ENCODE measurements at regions not wholly inside any gene's neighbourhood (a gene's known extent, or its start where the extent isn't known, plus 50 kb on each side); places are given as distances from the start of the nearest gene placed in this dataset.
"Not testable (repeated sequence)": the region's sequence is repeated elsewhere in the genome, so short reads cannot be mapped to it uniquely, and the experiment has no call there.

DNA sequence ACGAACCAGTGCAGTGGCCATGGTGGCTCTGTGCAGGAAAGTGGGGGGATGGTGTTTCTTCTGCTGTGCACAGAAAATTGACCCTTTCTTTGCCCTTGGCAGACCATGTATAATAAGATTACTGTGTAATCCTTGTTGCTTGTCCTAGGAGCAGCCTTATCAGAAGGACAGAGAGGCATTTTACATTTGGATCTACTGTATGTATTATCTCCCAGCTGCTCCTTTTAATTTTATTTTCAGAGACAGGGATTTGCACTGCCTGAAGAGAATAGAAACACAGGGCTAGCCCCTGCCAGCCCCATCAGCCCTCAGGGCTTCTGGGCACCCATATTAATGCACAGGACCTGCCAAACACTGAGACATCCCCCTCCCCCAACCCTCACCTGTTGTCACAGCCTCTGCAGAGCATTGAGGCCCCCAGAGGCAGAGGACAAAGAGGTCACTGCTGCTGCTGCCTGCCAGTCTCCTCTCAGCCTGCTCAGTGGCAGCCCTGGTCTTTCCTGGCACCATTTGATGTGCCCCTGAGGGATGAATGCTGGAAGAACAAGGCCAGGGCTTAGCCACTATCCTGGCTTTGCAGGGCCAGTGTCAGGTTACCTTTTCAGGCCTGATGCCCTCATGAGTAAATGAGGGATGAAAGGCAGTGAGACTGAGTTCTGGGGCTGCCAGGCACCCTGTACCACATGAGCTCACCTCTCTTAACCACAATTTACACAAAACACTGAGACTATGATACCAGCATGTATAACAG is 533.4 kb downstream of the NTRK3 start:
- DNase-seq, result no peak

DNA sequence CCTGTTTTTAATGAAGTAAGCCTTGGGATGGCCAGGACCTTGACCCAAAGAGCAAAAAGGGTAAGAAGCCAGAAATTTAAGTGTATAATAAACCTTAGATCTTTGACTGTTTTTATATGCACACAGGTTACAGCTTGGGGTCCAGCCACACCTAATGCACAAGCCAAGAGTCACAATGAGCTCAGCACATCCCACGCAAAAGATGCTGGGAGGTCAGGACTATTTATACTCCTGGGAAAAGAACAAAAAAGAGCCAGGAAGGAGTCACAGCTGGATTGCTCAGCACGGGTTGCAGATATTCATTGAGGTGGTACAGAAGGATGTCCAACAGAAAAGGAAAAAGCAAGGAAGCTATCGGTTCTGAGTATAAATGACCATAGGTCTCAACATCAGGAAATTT is 536.3 kb downstream of the NTRK3 start:
- no peak for DNase-seq

DNA sequence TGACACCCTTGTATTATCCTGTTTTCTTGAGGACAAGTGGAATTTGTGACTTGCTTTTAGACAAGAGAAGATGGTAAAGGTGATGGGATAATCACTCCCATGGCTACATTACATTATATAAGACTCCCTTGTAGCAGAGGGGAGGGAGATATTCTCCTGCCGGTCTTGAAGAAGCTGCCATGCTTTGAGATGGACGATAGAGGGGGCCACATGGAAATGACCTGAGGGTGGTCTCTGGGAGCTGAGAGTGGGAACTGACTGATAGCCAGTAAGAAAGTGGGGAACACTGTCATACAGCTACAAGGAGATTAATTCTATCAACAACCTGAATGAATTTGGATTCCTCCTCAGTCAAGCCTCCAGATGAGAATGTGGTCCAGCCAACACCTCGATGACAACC is 540.1 kb downstream of the NTRK3 start:
- no peak for DNase-seq

DNA sequence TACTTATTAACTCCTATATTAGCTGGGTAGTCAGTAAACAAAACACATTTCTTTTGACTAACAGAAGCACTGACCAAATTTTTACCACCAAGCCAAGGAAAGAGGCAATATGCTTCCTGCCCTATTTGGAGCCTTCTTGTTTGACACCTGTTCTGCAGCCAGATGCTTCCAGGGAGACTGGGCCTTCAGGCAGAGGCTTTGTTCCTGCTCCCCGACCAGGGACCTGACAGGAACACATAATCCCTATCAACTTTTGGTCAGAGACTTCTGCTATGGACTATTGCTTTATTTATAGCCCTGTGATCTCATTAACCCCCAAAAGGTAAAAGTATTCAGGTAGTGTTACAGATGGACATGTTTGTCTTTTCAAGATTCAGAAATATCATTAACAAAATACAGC is 541.3 kb downstream of the NTRK3 start:
- no peak for DNase-seq

DNA sequence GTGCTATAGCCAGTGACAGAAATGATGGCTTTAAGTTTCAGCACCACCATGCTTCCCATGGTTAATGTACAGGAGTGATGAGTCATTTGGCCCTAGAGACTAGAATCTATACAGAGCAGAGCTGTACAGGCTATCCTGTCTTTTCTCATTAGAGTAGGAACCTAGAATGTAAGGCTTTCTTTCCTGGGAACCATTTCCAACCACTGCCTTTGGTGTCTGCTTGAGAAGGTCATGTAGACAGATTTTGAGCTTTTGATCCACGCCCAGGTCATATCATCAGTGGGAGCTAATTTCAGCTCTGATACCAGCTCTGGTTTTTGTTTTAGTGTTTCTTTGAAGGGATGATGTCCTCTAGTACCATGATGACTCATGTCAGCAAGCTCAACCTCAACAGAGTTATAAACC is 543.1 kb downstream of the NTRK3 start:
- DNase-seq, result no peak

DNA sequence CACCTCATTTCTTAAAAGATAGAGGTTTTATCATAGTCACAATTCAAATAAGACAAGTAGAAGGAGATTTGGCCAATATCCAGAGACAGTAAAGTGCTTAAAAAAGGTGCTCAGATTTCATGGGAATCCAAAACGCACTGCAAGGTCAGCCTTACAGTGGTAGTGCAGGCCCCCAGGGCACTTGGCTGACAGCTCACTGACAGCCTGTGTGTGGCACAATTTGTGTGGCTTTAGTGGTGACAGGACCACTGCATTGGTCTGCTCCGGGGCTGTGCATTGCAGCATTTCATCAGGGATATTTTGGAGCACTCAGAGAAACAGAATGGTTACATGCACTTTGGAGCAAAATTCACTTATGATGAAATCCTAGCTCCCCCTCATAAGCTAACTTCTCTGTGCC is 544.3 kb downstream of the NTRK3 start:
- DNase-seq, result no peak

DNA sequence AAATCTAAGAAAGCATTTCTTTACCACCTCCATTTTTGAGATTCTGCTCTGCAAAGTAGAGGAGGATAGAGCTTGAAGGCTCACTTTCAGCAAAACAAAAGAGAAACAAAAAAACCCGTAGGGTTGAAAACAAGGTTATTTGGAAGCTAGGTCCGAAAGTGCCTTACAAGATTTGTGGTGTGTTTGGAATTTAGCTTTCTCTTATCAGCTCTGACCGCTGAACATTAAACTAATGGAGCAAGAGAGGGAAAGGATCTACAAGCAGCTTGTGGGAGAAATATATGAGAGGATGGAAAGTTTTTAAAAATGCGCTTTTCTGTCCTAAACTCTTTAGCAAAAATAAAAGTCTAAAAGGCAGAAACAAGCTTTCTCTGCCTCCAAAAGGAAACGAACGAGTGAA is 545.5 kb downstream of the NTRK3 start:
- no peak for DNase-seq

DNA sequence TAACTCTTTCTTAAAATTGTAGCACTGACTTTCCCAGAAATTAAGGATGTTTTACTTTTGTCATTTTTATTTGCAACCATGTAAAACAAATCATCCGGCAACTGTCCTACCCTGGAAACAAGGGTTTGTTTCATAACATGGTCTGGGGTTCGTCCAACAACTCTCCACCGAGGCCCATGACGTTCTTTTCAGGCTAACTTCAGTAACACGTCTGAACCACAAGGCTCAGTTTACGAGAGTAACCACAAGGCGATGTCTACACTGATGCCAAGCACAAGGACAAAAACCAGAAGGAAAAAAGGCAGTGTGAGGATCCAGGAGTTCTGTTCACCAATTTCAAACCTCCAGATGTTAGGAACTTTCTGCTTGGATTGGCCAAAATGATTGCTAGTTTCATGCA is 546.1 kb downstream of the NTRK3 start:
- no peak for DNase-seq

DNA sequence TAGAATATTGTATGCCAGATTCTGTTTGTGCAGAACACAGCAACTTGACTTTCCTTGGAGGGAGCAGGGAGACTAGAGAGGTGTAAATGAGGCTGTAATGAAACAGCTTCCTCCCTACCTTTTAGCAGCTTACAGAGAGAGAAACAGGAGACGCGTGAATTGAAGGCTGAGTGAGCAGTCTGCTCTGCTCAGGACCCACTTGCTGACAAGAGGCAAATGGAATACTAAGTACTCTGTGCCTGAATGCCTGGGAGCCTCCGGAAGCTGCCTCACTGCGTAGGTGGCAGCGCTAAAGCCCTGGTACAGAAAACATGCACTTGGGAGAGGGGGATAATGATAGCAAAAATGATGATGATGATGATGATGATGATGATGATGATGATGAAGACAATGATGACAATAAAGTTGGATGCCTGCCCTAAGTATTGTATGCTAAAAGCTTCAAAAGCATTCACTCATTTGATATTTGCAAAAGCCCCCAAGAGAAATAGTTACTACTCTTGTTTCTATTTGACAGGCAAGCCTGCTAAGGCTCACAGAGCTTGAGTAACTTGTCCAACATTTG is 548.9 kb downstream of the NTRK3 start:
- DNase-seq, result no peak

DNA sequence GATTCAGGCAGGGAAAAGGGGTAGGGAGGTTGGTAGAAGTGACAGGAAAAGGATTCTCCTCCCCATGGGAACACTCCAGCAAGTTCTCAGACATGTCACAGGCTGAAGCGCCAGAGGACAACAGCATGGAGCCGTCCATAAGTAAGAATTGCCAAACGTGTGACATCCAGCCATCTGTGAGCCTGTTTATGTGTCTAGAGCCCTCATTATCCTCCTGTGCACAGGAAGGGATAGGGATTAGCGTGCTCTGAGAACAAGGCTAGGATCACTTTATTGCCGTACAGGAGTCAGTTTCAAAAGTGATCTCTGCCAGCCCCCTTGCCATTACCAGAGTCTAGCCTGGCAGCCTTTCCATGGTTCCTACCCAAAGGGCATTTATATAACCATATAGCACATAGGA is 549.5 kb downstream of the NTRK3 start:
- no peak for DNase-seq

DNA sequence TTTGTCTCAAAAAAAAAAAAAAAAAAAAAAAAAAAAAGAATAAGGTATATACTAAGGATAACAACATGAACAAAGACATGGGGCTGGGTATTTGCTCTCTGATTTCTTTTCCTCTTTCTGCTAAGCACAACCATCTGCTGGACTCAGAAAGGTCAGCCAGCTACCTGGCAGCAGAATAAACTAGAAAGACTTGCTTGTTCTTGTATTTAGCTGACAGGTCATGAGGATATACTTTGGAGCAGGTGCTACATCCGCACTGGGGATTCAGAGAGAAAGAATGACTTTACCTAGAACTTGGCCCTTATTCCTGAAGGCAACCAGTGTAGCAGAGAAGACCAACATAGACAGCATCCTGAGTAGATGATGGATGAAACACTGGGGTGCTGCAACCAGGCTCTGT is 550.5 kb downstream of the NTRK3 start:
- DNase-seq, result no peak

DNA sequence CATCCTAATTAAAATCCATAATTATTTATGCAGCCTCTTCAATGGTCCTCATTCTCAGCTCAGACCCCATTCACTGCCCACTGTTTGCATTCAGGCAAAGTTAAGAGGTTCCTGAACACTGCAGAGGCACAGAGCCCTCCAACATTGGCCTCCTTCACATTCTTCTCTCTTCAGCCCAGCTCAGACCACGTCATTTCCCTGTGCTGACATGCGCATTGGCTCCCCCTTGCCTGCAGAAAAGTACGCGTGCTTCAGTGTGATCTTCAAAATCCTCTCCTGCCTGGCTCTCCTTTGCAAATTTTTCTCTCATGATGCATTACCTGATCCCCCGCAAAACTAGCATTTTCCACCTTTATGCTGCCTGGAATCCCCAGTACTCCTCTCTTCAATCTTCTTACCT is 552.3 kb downstream of the NTRK3 start:
- no peak for DNase-seq

DNA sequence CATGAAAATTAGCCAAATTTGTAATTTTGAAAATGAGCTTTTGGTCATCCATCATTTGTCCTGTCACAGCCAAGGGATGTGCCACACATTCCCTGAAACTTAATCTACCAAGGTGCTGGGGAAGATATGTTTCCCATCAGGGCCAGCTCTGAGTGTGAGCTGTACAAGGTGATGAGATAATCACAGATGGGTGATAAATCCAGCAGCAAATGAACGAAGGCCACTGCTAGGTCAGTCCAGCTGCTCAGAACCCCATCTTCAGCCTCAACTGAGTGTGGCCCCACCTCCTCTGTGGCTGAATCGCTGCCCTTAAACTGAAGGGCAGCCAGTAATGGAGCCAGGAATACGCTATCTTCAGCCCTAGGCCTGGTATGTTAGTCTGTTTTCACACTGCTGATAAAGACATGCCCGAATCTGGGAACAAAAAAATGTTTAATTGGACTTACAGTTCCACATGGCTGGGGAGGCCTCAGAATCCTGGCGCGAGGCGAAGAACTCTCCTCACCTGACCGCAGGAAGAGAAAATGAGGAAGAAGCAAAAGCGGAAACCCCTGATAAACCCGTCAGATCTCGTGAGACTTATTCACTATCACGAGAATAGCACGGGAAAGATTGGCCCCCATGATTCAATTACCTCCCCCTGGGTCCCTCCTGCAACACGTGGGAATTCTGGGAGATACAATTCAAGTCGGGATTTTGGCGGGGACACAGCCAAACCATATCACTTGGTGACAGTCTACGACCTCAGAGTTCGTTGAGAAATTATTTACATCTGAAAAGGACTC is 553.0 kb downstream of the NTRK3 start:
- no peak for DNase-seq

DNA sequence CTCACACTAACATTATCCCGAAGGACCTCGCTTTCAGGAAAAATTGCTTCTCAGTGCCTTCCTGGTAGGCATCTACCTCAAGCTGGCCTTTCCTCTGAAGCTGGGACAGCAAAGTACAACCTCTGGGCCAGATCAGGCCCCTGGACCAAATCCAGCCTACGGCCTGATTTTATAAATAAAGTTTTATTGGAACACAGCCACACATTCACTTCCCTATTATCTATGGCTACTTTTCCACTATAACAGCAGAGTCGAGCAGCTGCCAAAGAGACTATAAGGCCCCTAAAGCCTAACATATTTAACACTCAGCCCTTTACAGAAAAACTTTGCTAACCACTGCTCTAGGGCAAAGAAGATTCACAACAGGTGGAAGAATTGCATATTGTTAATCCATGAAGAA is 554.3 kb downstream of the NTRK3 start:
- DNase-seq, result no peak

DNA sequence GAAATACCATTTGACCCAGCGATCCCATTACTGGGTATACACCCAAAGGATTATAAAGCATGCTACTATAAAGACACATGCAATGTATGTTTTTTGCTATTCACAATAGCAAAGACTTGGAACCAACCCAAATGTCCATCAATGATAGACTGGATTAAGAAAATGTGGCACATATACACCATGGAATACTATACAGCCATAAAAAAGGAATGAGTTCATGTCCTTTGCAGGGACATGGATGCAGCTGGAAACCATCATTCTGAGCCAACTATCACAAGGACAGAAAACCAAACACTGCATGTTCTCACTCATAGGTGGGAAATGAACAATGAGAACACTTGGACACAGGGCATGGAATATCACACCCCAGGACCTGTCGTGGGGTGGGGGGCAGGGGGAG is 558.1 kb downstream of the NTRK3 start:
- not testable (repeated sequence) for DNase-seq

DNA sequence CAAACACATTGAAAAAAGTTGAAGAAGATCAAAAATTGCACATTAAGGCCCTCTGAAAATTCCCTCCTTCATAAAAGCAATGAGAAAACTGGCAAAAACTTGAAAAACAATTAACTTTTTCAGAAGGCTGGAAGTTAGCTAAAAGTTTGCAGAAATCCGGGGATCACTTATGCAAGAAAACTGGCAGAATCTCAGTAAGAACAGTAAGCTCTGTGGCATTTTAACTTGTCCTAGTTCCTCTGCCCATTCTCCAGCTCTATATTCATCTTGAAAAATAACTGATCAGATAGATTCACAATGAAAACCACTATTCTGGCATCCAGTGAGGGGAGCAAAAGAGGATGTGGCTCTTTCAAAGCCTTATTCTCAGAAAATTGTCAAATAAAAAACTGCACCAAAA is 566.8 kb downstream of the NTRK3 start:
- no peak for DNase-seq

DNA sequence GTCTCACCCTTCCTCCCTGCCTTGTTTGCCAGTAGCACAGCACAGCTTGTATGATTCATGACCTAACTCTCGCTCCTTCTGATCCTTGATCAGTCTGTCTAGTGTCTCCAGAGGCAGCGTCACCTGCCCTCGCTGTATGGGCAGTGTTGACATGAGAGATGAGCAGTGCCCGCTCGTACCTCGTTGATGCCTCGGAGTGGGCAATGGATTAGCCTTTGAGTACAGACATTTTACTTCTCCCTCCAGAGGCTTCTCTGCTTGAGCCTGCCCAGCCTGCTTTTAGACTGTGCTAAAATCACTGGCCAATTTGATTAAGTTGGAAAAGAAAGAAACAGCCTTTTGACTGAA is 569.0 kb downstream of the NTRK3 start:
- no peak for DNase-seq

DNA sequence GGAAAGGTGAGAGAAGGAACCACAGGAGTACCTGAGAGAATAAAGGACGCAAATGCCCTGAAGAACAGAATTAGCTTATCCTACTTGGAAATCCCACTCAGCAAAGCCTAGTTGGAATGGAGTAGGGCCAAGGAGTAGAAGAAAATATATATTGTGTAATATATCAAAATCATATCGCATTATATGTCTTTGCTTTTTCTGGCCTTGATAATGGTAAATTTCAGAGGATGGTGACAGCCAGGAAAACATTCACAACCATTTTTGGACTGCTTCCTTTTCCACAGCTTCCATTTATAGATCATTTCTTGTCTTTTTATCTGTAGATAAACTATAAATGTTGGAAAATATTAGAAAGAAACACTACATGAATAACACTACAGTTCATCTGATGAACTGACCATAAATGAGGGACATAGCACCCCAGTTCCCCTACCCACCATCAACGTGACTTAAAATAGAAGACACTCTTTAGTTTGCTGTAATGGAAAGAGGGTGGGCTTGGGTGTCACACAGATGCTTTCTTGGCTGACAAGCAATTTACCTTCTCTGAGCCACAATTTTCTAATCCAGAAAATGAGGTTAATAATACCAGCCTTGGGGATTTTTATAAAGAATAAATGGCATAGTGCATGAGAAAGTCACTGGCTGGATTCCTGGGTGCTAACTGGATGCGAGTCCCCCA is 569.6 kb downstream of the NTRK3 start:
- DNase-seq, result no peak

DNA sequence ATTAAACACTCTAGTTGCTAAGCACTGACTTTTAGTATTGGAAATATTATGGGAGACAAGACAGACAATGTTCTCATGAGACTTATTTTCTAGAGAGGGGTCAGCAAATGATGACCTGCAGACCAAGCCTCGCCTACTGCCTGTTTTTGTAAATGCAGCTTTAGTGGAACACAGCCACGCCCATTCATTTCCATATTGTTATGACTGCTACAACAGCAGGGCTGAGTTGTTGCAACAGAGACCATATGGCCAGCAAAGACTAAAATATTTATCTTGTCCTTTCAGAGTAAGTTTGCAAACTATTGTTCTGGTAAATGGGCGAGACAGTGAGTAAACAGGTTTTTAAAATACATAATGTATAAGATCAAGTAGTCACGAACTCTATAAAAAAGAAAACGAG is 570.2 kb downstream of the NTRK3 start:
- no peak for DNase-seq

DNA sequence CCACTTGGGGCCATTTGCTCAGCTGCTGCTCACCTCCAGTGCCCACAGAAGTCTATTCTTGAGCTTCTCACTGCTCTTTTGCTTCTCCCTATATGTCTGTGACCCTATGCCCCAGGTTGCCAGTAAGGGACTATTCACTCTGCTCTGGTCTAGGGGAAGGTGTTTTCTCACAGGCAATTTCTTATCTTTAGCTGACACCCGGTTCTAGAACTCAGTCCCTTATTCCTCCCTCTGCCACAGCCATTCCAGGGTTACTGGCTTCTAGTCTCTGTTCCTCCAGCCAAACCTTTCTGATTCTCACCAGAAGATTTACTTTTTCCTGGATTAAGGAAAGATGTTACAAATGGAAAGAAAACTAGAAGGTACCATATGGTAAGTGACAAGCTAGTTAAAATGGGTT is 574.0 kb downstream of the NTRK3 start:
- no peak for DNase-seq

DNA sequence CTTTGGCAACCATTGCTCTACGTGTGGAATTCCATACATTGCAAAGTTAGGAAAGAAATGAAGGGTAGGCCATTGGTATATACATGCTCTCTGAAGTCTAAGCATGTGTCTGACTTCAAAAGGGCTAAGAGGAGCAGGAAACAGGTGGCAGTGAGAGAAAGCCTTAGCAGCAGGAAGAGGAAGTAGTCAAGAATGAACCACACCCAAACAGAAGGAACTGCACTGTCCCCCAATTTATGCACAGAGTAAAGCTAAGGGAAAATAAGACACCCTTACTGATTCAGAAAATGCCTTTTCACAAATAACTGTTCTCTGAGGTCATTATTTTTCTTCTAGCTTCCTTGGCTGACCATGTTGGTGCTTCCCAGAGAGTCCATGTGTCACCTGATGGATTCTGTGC is 575.4 kb downstream of the NTRK3 start:
- DNase-seq, result no peak

DNA sequence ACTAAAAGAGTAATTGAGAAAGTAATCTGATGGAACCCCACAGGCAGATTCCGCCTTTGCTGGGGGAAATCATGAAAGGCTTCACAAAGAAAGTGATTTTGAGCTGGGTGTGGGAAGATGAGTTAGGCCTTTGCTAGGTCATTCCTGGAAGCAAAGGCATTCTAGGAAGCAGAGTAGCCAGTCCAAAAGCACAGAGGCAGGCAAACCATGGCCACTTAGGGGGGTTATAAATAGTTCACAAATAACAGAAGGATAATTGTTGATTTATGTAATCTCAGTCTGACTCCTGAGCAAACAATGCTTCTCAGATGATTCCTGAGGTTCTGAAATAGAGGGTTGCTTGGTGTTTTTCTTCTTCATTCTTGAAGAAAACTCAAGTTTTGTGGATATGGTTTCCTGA is 576.3 kb downstream of the NTRK3 start:
- DNase-seq, result no peak

DNA sequence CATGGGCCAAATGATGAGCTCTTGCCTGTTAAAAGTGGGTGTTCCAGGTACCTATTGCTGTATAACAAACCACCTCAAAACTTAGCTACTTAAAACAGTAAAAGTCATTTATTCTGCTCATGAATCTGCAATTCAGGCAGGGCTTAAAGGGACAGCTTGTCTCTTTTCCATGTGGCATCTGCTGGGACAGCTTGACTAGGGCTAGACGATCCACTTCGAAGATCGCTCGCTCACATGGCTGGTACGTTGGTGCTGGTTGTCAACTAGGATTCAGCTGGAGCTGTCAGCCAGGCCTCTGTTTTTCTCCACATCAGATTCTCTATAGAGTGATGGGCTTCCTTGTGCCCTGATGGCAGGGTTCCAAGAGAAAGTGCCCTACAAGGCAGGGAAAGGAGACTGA is 581.3 kb downstream of the NTRK3 start:
- DNase-seq, result no peak
